ENCODE measurements at regions not wholly inside any gene's neighbourhood (a gene's known extent, or its start where the extent isn't known, plus 50 kb on each side); places are given as distances from the start of the nearest gene placed in this dataset.

GRCh38 chr21:16087523-16087922 is 357.7 kb downstream of the USP25 start:
- no peaks in the 10 kb centered on the region for H3K36me3 Mint-ChIP-seq (ENCODE audit: low read depth)
- no peak overlapping the region for H3K27ac Mint-ChIP-seq
- H3K4me3 Mint-ChIP-seq: no peak overlapping the region
- no peak for DNase-seq
- no peaks in the 10 kb centered on the region for H3K9me3 Mint-ChIP-seq
- no peaks in the 10 kb centered on the region for H3K27me3 Mint-ChIP-seq (ENCODE audit: insufficient read depth)
- peaks cover 25% of the 10 kb centered on the region for H3K4me1 Mint-ChIP-seq (ENCODE audit: low read depth)
- no peak for TF ChIP-seq CTCF (IDR thresholded peaks at IDR 0.05)

- DNase-seq: no peak
- no peaks in the 10 kb centered on the region for H3K27me3 Mint-ChIP-seq (ENCODE audit: insufficient read depth)
- TF ChIP-seq CTCF (IDR thresholded peaks at IDR 0.05): no peak
- no peak overlapping the region for H3K27ac Mint-ChIP-seq
- no peaks in the 10 kb centered on the region for H3K9me3 Mint-ChIP-seq
- H3K36me3 Mint-ChIP-seq (ENCODE audit: low read depth): no peaks in the 10 kb centered on the region
- no peak overlapping the region for H3K4me3 Mint-ChIP-seq
- H3K4me1 Mint-ChIP-seq (ENCODE audit: low read depth): peaks cover 25% of the 10 kb centered on the region
These were observed 358.3 kb downstream of the USP25 start for GRCh38 chr21:16088056-16088455.

- Mint-ChIP-seq H3K4me3 (no peak overlapping the region), H3K9me3 (no peaks in the 10 kb centered on the region), H3K4me1 (ENCODE audit: low read depth) (peaks cover 8% of the 10 kb centered on the region), H3K36me3 (ENCODE audit: low read depth) (peaks cover 4% of the 10 kb centered on the region; the same call in 1 of the 2 replicates), H3K27ac (no peak overlapping the region), H3K27me3 (ENCODE audit: insufficient read depth) (no peaks in the 10 kb centered on the region)
- no peak for TF ChIP-seq CTCF (IDR thresholded peaks at IDR 0.05)
- DNase-seq: no peak
These were observed 365.2 kb downstream of the USP25 start for GRCh38 chr21:16095005-16095404.

- Mint-ChIP-seq H3K27me3 (ENCODE audit: insufficient read depth) (no peaks in the 10 kb centered on the region), H3K36me3 (ENCODE audit: low read depth) (peaks cover 4% of the 10 kb centered on the region; the same call in 1 of the 2 replicates)
These were observed 367.2 kb downstream of the USP25 start for GRCh38 chr21:16096988-16097387.

GRCh38 chr21:16102113-16102512 is 372.3 kb downstream of the USP25 start:
- no peak for DNase-seq
- Mint-ChIP-seq H3K27ac (no peak overlapping the region), H3K4me3 (no peak overlapping the region), H3K27me3 (ENCODE audit: insufficient read depth) (no peaks in the 10 kb centered on the region), H3K4me1 (ENCODE audit: low read depth) (peaks cover 8% of the 10 kb centered on the region), H3K36me3 (ENCODE audit: low read depth) (0 out of 2 replicates have a peak, but pooled peaks cover 5% of the 10 kb centered on the region), H3K9me3 (no peaks in the 10 kb centered on the region)
- no peak for TF ChIP-seq CTCF (IDR thresholded peaks at IDR 0.05)

More at GRCh38 chr21:16096988-16097387, 367.2 kb downstream of the USP25 start:
- TF ChIP-seq CTCF (IDR thresholded peaks at IDR 0.05): no peak
- Mint-ChIP-seq H3K27ac (no peak overlapping the region), H3K9me3 (no peaks in the 10 kb centered on the region), H3K4me1 (ENCODE audit: low read depth) (peaks cover 8% of the 10 kb centered on the region), H3K4me3 (no peak overlapping the region)
- DNase-seq: no peak

Data from HFFc6 (cell line).